ENCODE measurements at regions not wholly inside any gene's neighbourhood (a gene's known extent, or its start where the extent isn't known, plus 50 kb on each side); places are given as distances from the start of the nearest gene placed in this dataset.

DNA sequence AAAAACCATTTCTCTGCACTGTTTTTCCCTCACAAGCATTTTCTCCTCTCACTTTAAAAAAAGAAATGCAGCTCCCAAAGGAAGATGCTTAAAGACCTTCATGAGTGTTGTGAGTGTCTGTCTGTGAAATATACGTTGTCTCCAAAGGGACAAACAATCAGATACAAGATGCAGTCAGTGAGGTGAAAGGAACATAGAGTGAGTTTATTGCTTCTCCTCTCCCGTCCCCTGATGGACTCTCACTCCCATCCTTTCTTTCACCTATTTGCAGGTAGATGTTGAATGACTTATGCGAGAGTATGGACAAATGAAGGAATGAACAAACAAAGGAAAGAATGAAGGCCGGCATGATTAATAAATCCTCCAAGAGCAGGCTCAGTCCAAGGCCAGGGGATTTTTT, 561.2 kb upstream of the DIPK2B start:
- Histone ChIP-seq H2AFZ (ENCODE audit: low read length) (no peak overlapping the region), H4K8ac (replicated peaks; ENCODE audit: insufficient read length, low read depth, low read length) (no peak overlapping the region), H2BK5ac (ENCODE audit: insufficient read length, low read length) (no peak overlapping the region), H3K4me2 (ENCODE audit: insufficient read depth, insufficient read length, low read length) (no peak overlapping the region), H2BK120ac (ENCODE audit: low read depth, low read length, poor library complexity, severe bottlenecking) (no peak overlapping the region), H2BK15ac (ENCODE audit: low read depth, low read length) (no peak overlapping the region), H4K5ac (ENCODE audit: insufficient read length, low read depth, low read length) (no peak overlapping the region), H3K18ac (ENCODE audit: insufficient read length, low read depth, low read length) (no peak overlapping the region), H2BK12ac (ENCODE audit: insufficient read length, low read depth, low read length) (no peak overlapping the region), H3K23ac (ENCODE audit: insufficient read length, low read depth, low read length) (no peak overlapping the region), H3K4me1 (ENCODE audit: insufficient read depth, low read length) (peaks cover 3% of the 10 kb centered on the region; the same call in 1 of the 2 replicates), H4K20me1 (ENCODE audit: control insufficient read depth, insufficient read depth, insufficient read length) (no peaks in the 10 kb centered on the region), H3K79me1 (ENCODE audit: insufficient read depth, low read depth, low read length, poor library complexity, severe bottlenecking) (no peaks in the 10 kb centered on the region), H4K91ac (ENCODE audit: insufficient read length, low read depth, low read length) (no peak overlapping the region), H3K9me3 (ENCODE audit: control insufficient read depth, low read depth, low read length) (no peaks in the 10 kb centered on the region), H3K56ac (ENCODE audit: insufficient read length, low read depth, low read length) (no peak overlapping the region), H3K79me2 (ENCODE audit: insufficient read depth, low read length) (peaks cover 6% of the 10 kb centered on the region; the same call in 1 of the 2 replicates), H3K4ac (ENCODE audit: low read depth, low read length) (no peak overlapping the region), H3T11ph (ENCODE audit: low read length) (no peak overlapping the region), H2BK20ac (ENCODE audit: low read depth, low read length, poor library complexity, severe bottlenecking) (no peak overlapping the region), H3K23me2 (ENCODE audit: insufficient read length, low read depth, low read length, poor library complexity, severe bottlenecking) (no peaks in the 10 kb centered on the region), H3K14ac (ENCODE audit: insufficient read depth, low read length) (no peak overlapping the region), H3K9ac (ENCODE audit: extremely low read depth, insufficient read length, low read length) (no peak overlapping the region), H3K27ac (ENCODE audit: insufficient read length, low read depth, low read length) (no peak overlapping the region), H3K27me3 (ENCODE audit: insufficient read depth, low read length) (no peaks in the 10 kb centered on the region), H2AK5ac (ENCODE audit: insufficient read length, low read length) (no peak overlapping the region)
- Mint-ChIP-seq H3K4me3 (no peak overlapping the region), H3K27me3 (ENCODE audit: low read depth) (no peaks in the 10 kb centered on the region; the same call in 1 of the 2 replicates), H3K27ac (peak overlapping the region in 1 of 3 experiments; percentile 57; a peak in 2 of 7 replicates), H3K9me3 (peaks cover 25 to 37% of the 10 kb centered on the region in 2 experiments), H3K36me3 (ENCODE audit: insufficient read depth in 1 of 3, low read depth in 3 of 3) (peaks cover 6 to 57% (median 37%) of the 10 kb centered on the region in 3 experiments; a peak in 5 of 7 replicates), H3K4me1 (peaks cover 16 to 22% of the 10 kb centered on the region in 2 experiments)
- WGBS (ENCODE audit: extremely low coverage, insufficient read length, low lambda C conversion rate): no CpG with 5 or more reads among the region's 4 CpGs
- TF ChIP-seq, protein P1, sequence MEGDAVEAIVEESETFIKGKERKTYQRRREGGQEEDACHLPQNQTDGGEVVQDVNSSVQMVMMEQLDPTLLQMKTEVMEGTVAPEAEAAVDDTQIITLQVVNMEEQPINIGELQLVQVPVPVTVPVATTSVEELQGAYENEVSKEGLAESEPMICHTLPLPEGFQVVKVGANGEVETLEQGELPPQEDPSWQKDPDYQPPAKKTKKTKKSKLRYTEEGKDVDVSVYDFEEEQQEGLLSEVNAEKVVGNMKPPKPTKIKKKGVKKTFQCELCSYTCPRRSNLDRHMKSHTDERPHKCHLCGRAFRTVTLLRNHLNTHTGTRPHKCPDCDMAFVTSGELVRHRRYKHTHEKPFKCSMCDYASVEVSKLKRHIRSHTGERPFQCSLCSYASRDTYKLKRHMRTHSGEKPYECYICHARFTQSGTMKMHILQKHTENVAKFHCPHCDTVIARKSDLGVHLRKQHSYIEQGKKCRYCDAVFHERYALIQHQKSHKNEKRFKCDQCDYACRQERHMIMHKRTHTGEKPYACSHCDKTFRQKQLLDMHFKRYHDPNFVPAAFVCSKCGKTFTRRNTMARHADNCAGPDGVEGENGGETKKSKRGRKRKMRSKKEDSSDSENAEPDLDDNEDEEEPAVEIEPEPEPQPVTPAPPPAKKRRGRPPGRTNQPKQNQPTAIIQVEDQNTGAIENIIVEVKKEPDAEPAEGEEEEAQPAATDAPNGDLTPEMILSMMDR (conservative IDR thresholded peaks at IDR 0.05): no peak
- no peak for DNase-seq
